ENCODE measurements at regions not wholly inside any gene's neighbourhood (a gene's known extent, or its start where the extent isn't known, plus 50 kb on each side); places are given as distances from the start of the nearest gene placed in this dataset.
"Not testable (repeated sequence)": the region's sequence is repeated elsewhere in the genome, so short reads cannot be mapped to it uniquely, and the experiment has no call there.

- no peak for DNase-seq
These were observed 151.3 kb upstream of the LPP start for GRCh38 chr3:188002626-188003138.

GRCh38 chr3:188003188-188004171, 150.5 kb upstream of the LPP start:
- DNase-seq = peak; percentile 19

DNA sequence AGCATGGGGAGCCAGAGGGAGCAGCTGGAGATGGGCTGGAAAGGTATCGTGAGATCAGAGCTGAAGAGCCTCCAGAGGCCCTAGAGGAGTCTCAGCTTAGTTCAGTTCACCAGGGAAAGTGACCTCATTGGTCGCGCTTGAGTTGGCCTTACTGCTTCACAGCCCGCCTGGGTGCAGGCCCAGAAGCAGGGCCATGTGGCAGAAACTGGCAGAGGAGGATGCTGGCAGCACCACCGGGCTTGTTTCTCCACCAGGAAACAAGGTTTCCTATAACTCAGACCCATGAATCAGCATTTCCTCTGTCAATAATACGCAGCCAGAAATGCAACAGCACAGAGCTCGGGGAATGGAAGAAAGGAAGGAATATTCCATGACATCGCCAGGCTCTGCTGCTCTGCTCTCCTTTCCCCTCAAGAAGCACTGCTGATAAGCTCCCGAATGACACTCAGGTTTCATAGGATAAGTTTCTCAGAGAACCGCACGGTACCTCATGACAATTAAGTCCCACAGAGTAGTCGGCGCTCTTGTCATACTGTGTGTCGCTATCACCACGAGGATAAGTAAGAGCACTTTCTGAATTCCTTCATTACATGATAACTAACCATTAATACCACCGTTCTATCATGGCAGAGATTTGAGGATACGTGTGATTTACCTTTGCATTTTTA, 147.1 kb upstream of the LPP start:
- DNase-seq = peak; percentile 24

DNA sequence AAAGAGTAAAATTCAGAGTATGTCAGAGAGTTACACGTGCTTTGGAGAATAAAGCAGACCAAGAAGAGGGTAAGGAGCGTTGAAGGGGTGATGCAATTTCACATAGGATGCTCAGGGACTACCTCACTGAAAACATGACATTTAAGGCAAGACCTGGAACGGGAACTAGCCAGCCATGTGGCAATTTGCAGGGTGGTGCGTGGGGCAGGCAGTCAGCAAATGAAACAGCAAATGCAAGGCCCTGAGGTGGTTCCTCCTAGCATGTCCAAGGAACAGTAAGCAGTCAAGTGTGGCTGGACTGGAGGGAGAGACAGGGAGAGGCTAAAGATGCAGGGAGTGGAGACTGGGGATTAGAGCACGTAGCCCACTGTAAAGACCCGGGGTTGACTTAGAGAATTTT, 146.1 kb upstream of the LPP start:
- DNase-seq = no peak

DNA sequence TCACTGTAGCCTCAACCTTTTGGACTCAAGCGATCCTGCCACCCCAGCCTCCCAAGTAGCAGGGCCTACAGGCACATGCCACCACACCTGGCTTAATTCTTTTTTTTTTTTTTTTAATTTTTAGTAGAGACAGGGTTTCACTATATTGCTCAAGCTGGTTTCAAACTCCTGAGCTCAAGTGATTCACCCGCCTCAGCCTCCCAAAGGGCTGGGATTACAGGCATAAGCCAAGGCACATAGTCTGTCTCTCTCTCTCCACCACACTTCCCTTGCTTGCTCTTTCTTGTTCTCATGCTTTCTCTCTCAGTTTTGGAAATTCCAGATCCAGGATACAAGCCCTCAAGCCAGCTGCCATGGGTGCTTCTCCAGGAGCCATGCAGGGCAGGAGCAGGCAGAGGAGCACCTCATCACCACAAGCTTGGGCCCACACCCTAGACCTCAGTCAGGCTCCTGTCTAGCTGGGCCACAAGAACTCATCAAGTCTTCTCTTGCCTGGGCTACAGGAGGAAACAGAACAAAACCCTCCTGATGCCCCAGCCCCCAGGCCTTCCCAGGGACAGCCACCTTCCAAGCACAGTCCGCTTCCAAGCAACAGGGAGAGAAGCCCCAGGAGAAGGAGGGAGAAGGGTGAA, 145.3 kb upstream of the LPP start:
- DNase-seq = no peak

DNA sequence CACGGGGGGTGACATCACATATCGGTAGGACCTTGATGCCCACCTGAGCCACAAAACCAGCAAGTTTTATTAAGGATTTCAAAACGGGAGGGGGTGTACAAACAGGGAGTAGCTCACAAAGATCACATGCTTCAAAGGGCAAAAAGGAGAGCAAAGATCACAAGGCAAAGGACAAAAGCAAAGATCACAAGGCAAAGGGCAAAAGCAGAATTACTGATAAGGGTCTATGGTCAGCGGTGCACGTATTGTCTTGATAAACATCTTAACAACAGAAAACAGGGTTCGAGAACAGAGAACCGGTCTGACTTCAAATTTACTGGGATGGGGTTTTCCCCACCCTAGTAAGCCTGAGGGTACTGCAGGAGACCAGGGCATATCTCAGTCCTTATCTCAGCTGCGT, 143.5 kb upstream of the LPP start:
- no peak for DNase-seq

DNA sequence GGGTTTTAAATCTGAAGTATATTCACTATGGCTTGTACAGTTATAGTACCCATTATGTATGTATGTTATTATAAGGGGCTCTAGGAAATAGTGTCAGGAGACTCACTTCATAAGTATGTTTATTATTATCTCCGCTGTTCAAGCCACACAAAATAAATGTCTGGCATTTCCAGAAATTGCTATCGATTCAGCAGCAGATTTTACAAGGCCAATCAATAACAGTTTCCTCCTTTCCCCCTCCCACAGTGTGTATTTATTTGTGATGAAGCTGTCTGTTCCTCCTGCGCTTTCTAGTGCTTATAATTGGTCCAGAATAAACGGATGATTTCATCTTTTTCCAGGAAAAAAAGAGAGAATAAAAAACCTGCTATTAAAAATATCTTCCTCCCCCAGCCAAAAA, 134.2 kb upstream of the LPP start:
- DNase-seq = no peak

GRCh38 chr3:188021041-188021440, 132.9 kb upstream of the LPP start:
- DNase-seq = no peak

GRCh38 chr3:188021502-188022040, 132.4 kb upstream of the LPP start:
- DNase-seq = no peak

DNA sequence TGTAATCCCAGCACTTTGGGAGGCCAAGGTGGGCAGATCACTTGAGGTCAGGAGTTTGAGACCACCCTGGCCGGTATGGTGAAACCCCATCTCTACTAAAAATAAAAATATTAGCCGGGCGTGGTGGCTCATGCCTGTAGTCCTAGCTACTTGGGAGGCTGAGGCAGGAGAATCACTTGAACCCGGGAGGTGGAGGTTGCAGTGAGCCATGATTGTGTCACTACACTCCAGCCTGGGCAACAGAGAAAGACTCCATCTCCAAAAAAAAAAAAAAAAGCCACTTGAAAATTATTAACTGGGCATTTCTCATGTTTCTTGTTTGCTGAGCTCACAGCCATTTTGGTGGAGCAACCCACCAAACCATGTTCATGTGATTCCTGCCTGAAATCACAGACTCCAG, 131.1 kb upstream of the LPP start:
- DNase-seq = not testable (repeated sequence)

DNA sequence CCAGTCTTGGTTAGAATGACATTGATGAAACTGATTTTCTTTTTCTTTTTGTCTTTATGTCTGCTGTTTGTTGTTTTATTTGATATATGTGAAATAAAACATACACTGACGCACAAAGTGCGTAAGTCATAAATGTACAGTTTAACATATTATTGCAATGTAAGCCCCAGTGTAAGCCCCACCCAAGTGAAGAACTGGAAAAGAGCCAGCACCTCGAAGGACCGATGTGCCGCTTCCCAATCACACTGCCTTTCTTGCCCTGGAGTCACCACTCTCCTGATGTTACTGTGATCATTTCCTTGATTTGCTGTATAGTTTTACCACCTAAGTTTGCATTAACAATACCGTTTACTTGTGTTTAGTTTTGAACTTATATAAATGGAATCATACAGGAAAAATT, 128.4 kb upstream of the LPP start:
- no peak for DNase-seq

DNA sequence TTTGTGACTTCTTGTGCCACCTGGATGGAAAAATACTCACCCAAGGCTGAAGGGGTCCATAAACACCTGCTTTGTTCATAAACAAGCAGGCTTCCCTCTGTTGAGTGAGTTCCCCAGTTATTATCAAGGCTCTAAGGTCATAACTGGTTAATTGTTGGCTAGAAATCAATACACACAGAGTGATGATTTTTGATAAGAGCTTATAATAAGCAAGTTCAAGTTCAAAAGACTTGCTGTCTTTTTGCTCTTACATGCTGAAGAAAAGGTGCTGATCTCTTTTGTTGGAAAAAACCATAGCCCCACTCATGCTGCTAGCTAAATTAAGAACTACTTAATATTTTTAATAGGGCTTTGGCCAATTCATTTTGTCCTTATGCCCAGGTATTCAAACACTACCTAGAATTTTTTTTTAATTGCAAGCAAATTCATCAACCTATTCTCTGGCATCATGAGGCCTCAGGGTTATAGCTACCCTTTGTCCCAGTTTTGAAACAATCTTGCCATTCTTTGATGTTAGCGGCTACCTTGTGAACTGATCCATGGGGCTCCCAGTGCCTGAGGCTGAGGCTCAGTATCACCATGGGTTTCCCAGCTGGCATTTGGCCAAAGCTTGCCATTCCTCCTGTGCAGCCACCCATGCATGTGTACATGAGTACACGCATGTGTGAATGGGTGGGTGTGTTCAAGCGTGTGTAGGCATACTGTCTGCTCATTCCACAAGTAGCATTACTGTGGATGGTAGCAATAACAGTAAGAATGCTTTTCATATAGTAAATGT, 127.6 kb upstream of the LPP start:
- DNase-seq = no peak

- DNase-seq = no peak
These were observed 122.8 kb upstream of the LPP start for GRCh38 chr3:188031121-188031520.

- DNase-seq = no peak
These were observed 119.0 kb upstream of the LPP start for GRCh38 chr3:188034989-188035388.

GRCh38 chr3:188036375-188037194, 117.4 kb upstream of the LPP start:
- no peak for DNase-seq

GRCh38 chr3:188037195-188037718, 116.7 kb upstream of the LPP start:
- DNase-seq = peak; percentile 56

DNA sequence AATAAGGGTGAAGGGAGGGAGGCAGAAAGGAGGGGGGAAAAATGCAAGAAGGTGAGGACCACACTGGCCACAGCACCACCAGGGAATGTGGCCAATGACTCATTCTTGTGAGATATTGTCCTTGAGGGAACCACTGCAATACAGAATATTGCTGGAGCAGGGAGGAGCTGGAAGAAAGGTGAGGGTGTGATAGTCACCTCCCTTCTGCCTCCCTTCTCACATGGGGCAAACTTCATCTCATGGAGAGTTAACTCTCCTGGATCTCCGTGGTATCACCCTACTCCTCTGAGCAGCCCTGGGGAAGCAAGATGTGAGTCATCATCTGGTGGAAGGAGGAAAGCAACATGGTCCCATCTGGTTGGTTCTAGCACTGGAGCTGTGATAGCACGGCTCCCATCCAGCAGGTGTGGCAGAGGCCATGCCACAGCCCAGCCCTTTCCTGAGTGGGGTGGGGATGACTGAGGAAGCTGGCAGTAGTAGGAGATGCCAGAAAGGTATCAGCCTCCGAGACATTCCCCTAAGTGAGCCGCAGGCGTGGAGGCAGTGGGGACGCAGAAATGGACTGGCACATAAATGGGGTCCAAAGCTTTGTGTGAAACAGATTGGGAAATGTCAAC, 115.9 kb upstream of the LPP start:
- no peak for DNase-seq

DNA sequence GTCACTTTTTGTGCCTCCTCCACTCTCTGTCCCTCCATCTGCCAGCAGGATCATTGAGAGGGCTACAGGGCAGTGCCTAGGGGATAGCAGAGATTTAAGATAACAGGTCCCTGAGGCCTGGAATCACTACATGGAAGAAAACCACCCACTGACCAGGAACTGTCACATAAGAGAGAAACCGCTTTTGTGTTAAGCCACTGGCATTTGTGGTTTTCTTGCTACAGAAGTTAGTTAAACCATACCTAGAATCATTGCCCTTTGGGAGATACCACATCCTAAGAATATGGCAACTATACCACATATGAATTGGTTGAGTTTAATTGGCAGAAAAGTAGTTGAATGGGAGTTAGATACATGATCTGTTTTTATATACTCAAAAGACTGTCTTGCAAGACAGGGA, 112.8 kb upstream of the LPP start:
- no peak for DNase-seq

DNA sequence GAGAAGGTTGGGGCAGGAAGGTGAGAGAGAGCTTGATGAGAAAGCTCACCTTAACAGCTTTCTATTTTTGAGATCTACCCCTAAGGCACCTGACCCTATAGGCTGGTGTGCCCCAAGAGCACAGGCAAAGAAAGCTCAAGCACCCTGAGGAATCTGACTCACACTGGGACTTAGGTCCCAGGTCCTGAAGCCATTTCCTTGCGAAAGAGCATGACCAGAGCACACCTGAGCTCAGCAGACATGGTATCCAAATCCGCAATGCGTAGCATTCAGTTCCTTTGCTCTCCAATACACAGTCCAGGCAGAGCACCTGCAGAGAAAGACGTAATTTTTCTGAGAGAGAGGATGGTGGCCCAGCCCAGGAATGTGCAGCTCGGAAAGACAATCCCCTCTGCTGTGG, 112.1 kb upstream of the LPP start:
- DNase-seq = no peak

GRCh38 chr3:188042466-188042865, 111.5 kb upstream of the LPP start:
- no peak for DNase-seq

DNA sequence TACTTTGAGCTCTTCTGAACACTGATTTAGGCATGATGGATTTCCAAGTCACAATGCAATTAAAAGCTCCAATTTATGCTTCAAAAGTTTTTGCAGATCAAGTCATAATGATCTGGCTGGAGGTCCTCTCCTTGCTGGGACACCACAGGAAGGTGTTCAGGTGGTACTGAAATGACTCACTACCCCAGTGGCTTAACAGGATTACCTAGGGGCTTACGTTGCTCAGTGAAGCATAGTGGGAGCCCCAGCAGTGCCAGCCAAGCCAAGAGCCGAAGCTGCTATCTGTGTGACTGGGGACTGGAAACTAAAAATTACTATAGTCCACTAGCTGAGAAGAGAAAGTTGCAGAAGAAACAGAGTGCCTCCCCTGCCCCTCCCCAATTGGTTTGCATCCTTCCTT, 110.1 kb upstream of the LPP start:
- DNase-seq = no peak

Data from SHP77 treated with DMSO at 0.1 percent for 48 hours (cell line).